H9 (cell line): ENCODE measurements at regions not wholly inside any gene's neighbourhood (a gene's known extent, or its start where the extent isn't known, plus 50 kb on each side); places are given as distances from the start of the nearest gene placed in this dataset.

Source experiments
- DNase-seq: peaks from one replicate; pipeline ENCODE4 v3.0.0-alpha.2; 2017
- H2AFZ ChIP-seq: one replicate; pipeline ENCODE4 v1.6.1; 2013; ENCODE audit warnings: mild to moderate bottlenecking, low read length, control low read depth, moderate library complexity
- H2AK5ac ChIP-seq: 2 replicates; pipeline ENCODE4 v1.6.1; 2013; ENCODE audit warnings: low read length, control low read depth, mixed read lengths; ENCODE audit not compliant: insufficient read length
- H2BK120ac ChIP-seq: one replicate; pipeline ENCODE4 v1.6.1; 2013; ENCODE audit warnings: low read depth, mild to moderate bottlenecking, low read length, control low read depth, inconsistent platforms; ENCODE audit not compliant: poor library complexity, severe bottlenecking
- H2BK12ac ChIP-seq: 2 replicates; pipeline ENCODE4 v1.6.1; 2013; ENCODE audit warnings: low read length, control low read depth, mixed read lengths, low read depth; ENCODE audit not compliant: insufficient read length
- H2BK15ac ChIP-seq: 2 replicates; pipeline ENCODE4 v1.6.1; 2013; ENCODE audit warnings: low read depth, low read length, control low read depth
- H2BK20ac ChIP-seq: one replicate; pipeline ENCODE4 v1.6.1; 2013; ENCODE audit warnings: low read depth, mild to moderate bottlenecking, low read length, control low read depth, inconsistent platforms; ENCODE audit not compliant: poor library complexity, severe bottlenecking
- H2BK5ac ChIP-seq: 2 replicates; pipeline ENCODE4 v1.6.1; 2013; ENCODE audit warnings: low read length, control low read depth, mixed read lengths; ENCODE audit not compliant: insufficient read length
- H3K14ac ChIP-seq: 2 replicates; pipeline ENCODE4 v1.6.1; 2013; ENCODE audit warnings: low read length, control low read depth; ENCODE audit not compliant: insufficient read depth
- H3K18ac ChIP-seq: 2 replicates; pipeline ENCODE4 v1.6.1; 2013; ENCODE audit warnings: low read depth, mild to moderate bottlenecking, mixed read lengths, low read length, control low read depth; ENCODE audit not compliant: insufficient read length
- H3K23ac ChIP-seq: 2 replicates; pipeline ENCODE4 v1.6.1; 2013; ENCODE audit warnings: low read length, control low read depth, mixed read lengths, low read depth; ENCODE audit not compliant: insufficient read length
- H3K23me2 ChIP-seq: 2 replicates; pipeline ENCODE4 v1.6.1; 2013; ENCODE audit warnings: low read depth, mild to moderate bottlenecking, mixed read lengths, low read length, control low read depth; ENCODE audit not compliant: insufficient read length, poor library complexity, severe bottlenecking
- H3K27ac ChIP-seq: 2 replicates; pipeline ENCODE4 v1.5.1; 2013; ENCODE audit warnings: low read length, control low read depth, mixed read lengths, low read depth; ENCODE audit not compliant: insufficient read length
- H3K27me3 ChIP-seq: 2 replicates; pipeline ENCODE4 v1.6.1; 2013; ENCODE audit warnings: low read length, control low read depth, inconsistent platforms; ENCODE audit not compliant: insufficient read depth
- H3K4ac ChIP-seq: 2 replicates; pipeline ENCODE4 v1.6.1; 2013; ENCODE audit warnings: low read depth, mild to moderate bottlenecking, control low read depth, inconsistent platforms, low read length, moderate library complexity
- H3K4me1 ChIP-seq: 2 replicates; pipeline ENCODE4 v1.6.1; 2013; ENCODE audit warnings: low read length, control low read depth, inconsistent platforms; ENCODE audit not compliant: insufficient read depth
- H3K4me2 ChIP-seq: 2 replicates; pipeline ENCODE4 v1.6.1; 2013; ENCODE audit warnings: low read length, control low read depth, mixed read lengths; ENCODE audit not compliant: insufficient read length, insufficient read depth
- H3K56ac ChIP-seq: 2 replicates; pipeline ENCODE4 v1.6.1; 2013; ENCODE audit warnings: low read depth, mild to moderate bottlenecking, mixed read lengths, low read length, control low read depth; ENCODE audit not compliant: insufficient read length
- H3K79me1 ChIP-seq: 2 replicates; pipeline ENCODE4 v1.6.1; 2013; ENCODE audit warnings: low read depth, mild to moderate bottlenecking, moderate library complexity, low read length, control low read depth, inconsistent platforms; ENCODE audit not compliant: insufficient read depth, poor library complexity, severe bottlenecking
- H3K79me2 ChIP-seq: 2 replicates; pipeline ENCODE4 v1.6.1; 2013; ENCODE audit warnings: low read length, control low read depth, inconsistent platforms; ENCODE audit not compliant: insufficient read depth
- H3K9ac ChIP-seq: 2 replicates; pipeline ENCODE4 v1.6.1; 2013; ENCODE audit warnings: low read length, control low read depth, mixed read lengths; ENCODE audit not compliant: insufficient read length; ENCODE audit errors: extremely low read depth
- H3K9me3 ChIP-seq: one replicate; pipeline ENCODE4 v1.6.1; 2013; ENCODE audit warnings: low read depth, low read length, inconsistent platforms; ENCODE audit not compliant: control insufficient read depth
- H3T11ph ChIP-seq: one replicate; pipeline ENCODE4 v1.6.1; 2013; ENCODE audit warnings: mild to moderate bottlenecking, low read length, control low read depth, inconsistent platforms
- H4K20me1 ChIP-seq: one replicate; pipeline ENCODE4 v1.6.1; 2013; ENCODE audit not compliant: control insufficient read depth, insufficient read length, insufficient read depth
- H4K5ac ChIP-seq: 2 replicates; pipeline ENCODE4 v1.6.1; 2013; ENCODE audit warnings: low read depth, mild to moderate bottlenecking, mixed read lengths, low read length, control low read depth; ENCODE audit not compliant: insufficient read length
- H4K8ac ChIP-seq: replicated peaks from 2 replicates; pipeline ENCODE4 v1.6.1; 2013; ENCODE audit warnings: low read length, control low read depth, mixed read lengths, low read depth; ENCODE audit not compliant: insufficient read length
- H4K91ac ChIP-seq: 2 replicates; pipeline ENCODE4 v1.6.1; 2013; ENCODE audit warnings: low read depth, mild to moderate bottlenecking, moderate library complexity, mixed read lengths, low read length, control low read depth; ENCODE audit not compliant: insufficient read length
- H3K27ac Mint-ChIP-seq, 3 experiments: 2 replicates in 2 of 3; 3 replicates in 1 of 3; pipeline ENCODE4 v1.8.0; 2020 to 2021; ENCODE audit warnings: mixed read lengths in 3 of 3, mild to moderate bottlenecking in 1 of 3, moderate library complexity in 1 of 3
- H3K27me3 Mint-ChIP-seq: 2 replicates; pipeline ENCODE4 v1.8.0; 2021; ENCODE audit warnings: low read depth, mild to moderate bottlenecking, moderate library complexity, mixed read lengths
- H3K36me3 Mint-ChIP-seq, 3 experiments: 2 replicates in 2 of 3; 3 replicates in 1 of 3; pipeline ENCODE4 v1.8.0; 2020 to 2021; ENCODE audit warnings: low read depth in 3 of 3, mixed read lengths in 3 of 3; ENCODE audit not compliant: insufficient read depth in 1 of 3
- H3K4me1 Mint-ChIP-seq, 2 experiments: 2 replicates each; pipeline ENCODE4 v1.8.0; 2020; ENCODE audit warnings: mixed read lengths in 2 of 2
- H3K4me3 Mint-ChIP-seq, 2 experiments: 2 replicates in 1 of 2; 3 replicates in 1 of 2; pipeline ENCODE4 v1.8.0; 2020 to 2021; ENCODE audit warnings: mild to moderate bottlenecking in 2 of 2, mixed read lengths in 2 of 2, moderate library complexity in 1 of 2
- H3K9me3 Mint-ChIP-seq, 2 experiments: 2 replicates in 1 of 2; 3 replicates in 1 of 2; pipeline ENCODE4 v1.8.0; 2020; ENCODE audit warnings: mild to moderate bottlenecking in 2 of 2, mixed read lengths in 2 of 2, moderate library complexity in 1 of 2
- WGBS: extraction: QIAGEN DNeasy Blood & Tissue Kit; methylation state at CpG from one replicate; pipeline ENCODE4 v1.1.7; 2013; ENCODE audit warnings: missing lambda C conversion rate, low lambda C conversion rate, mixed read lengths; ENCODE audit not compliant: insufficient read length; ENCODE audit errors: extremely low coverage; 5-methylcytosine and 5-hydroxymethylcytosine counted together
- TF ChIP-seq, protein P1 (sequence below): fragments of 200-600 bp; sonication (generic); conservative IDR thresholded peaks from 3 replicates; pipeline ENCODE4 v1.8.0; 2021; ENCODE audit warnings: antibody characterized with exemption, mild to moderate bottlenecking

DNA sequence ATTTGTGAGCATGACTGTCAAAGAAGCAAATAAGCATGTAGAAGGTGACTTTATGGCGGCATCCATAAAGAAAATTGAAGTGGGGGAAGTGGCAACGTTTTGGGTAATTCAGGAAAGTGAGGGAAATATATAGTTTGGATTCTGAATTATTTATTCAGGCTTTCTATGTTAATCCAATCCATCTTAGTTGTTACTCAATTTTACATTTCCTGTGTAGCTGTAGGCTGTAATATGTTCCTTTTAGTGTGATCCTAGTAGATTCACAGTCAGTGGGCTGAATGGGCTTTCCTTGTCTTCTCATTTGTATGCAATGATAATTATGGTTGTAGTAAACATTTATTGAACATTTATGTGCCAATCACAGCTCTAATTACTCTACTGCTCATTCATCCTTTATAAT is 654.1 kb downstream of the EDEM1 start:
- H2AK5ac ChIP-seq, result no peak overlapping the region
- no peak overlapping the region for H3K4me2 ChIP-seq
- no peak overlapping the region for H3K23ac ChIP-seq
- Mint-ChIP-seq H3K27me3 (no peaks in the 10 kb centered on the region), H3K27ac (no peak overlapping the region), H3K9me3 (no peaks in the 10 kb centered on the region), H3K4me1 (no peaks in the 10 kb centered on the region), H3K4me3 (no peak overlapping the region), H3K36me3 (peaks cover 0 to 4% (median 0%) of the 10 kb centered on the region in 3 experiments; a peak in 1 of 7 replicates)
- WGBS, result no CpG with 5 or more reads among the region's 2 CpGs
- H3K14ac ChIP-seq, result no peak overlapping the region
- no peak overlapping the region for H2BK120ac ChIP-seq
- H3K56ac ChIP-seq, result no peak overlapping the region
- DNase-seq, result no peak
- no peak overlapping the region for H2BK15ac ChIP-seq
- H2BK20ac ChIP-seq, result no peak overlapping the region
- no peaks in the 10 kb centered on the region for H4K20me1 ChIP-seq
- no peak overlapping the region for H4K8ac ChIP-seq
- H3K4ac ChIP-seq, result no peak overlapping the region
- H3K9me3 ChIP-seq, result no peaks in the 10 kb centered on the region
- TF ChIP-seq, protein P1, sequence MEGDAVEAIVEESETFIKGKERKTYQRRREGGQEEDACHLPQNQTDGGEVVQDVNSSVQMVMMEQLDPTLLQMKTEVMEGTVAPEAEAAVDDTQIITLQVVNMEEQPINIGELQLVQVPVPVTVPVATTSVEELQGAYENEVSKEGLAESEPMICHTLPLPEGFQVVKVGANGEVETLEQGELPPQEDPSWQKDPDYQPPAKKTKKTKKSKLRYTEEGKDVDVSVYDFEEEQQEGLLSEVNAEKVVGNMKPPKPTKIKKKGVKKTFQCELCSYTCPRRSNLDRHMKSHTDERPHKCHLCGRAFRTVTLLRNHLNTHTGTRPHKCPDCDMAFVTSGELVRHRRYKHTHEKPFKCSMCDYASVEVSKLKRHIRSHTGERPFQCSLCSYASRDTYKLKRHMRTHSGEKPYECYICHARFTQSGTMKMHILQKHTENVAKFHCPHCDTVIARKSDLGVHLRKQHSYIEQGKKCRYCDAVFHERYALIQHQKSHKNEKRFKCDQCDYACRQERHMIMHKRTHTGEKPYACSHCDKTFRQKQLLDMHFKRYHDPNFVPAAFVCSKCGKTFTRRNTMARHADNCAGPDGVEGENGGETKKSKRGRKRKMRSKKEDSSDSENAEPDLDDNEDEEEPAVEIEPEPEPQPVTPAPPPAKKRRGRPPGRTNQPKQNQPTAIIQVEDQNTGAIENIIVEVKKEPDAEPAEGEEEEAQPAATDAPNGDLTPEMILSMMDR, result no peak
- H3K79me1 ChIP-seq, result no peaks in the 10 kb centered on the region
- H3K4me1 ChIP-seq, result no peaks in the 10 kb centered on the region
- H2BK5ac ChIP-seq, result no peak overlapping the region
- no peak overlapping the region for H2AFZ ChIP-seq
- H2BK12ac ChIP-seq, result no peak overlapping the region
- no peaks in the 10 kb centered on the region for H3K27me3 ChIP-seq
- H3K9ac ChIP-seq, result no peak overlapping the region
- no peaks in the 10 kb centered on the region for H3K23me2 ChIP-seq
- no peak overlapping the region for H4K91ac ChIP-seq
- H4K5ac ChIP-seq, result no peak overlapping the region
- no peak overlapping the region for H3T11ph ChIP-seq
- no peaks in the 10 kb centered on the region for H3K79me2 ChIP-seq
- H3K27ac ChIP-seq, result no peak overlapping the region
- no peak overlapping the region for H3K18ac ChIP-seq
